NCI-H345 treated with DMSO at 0.1 percent for 48 hours (cell line): ENCODE measurements at regions not wholly inside any gene's neighbourhood (a gene's known extent, or its start where the extent isn't known, plus 50 kb on each side); places are given as distances from the start of the nearest gene placed in this dataset.
"Not testable (repeated sequence)": the region's sequence is repeated elsewhere in the genome, so short reads cannot be mapped to it uniquely, and the experiment has no call there.

Experiments used
- DNase-seq: peaks from one replicate; lab custom pipeline; 2025; ENCODE audit not compliant: unreplicated experiment; lab: John Stamatoyannopoulos, UW

- not testable (repeated sequence) for DNase-seq
These were observed 830.3 kb upstream of the ADGRB3 start for GRCh38 chr6:67804808-67805207.

- no peak for DNase-seq
These were observed 832.3 kb upstream of the ADGRB3 start for GRCh38 chr6:67802771-67803170.

- no peak for DNase-seq
These were observed 842.1 kb upstream of the ADGRB3 start for GRCh38 chr6:67792996-67793395.

GRCh38 chr6:67790569-67790968 is 844.5 kb upstream of the ADGRB3 start:
- DNase-seq, result no peak

GRCh38 chr6:67787119-67787518 is 848.0 kb upstream of the ADGRB3 start:
- not testable (repeated sequence) for DNase-seq

GRCh38 chr6:67779876-67780275 is 855.2 kb upstream of the ADGRB3 start:
- no peak for DNase-seq

- no peak for DNase-seq
These were observed 859.7 kb upstream of the ADGRB3 start for GRCh38 chr6:67775333-67775732.

GRCh38 chr6:67768972-67769371 is 866.1 kb upstream of the ADGRB3 start:
- no peak for DNase-seq

- not testable (repeated sequence) for DNase-seq
These were observed 867.8 kb upstream of the ADGRB3 start for GRCh38 chr6:67767046-67767822.

GRCh38 chr6:67766057-67766456 is 869.0 kb upstream of the ADGRB3 start:
- no peak for DNase-seq

- DNase-seq, result no peak
These were observed 876.1 kb upstream of the ADGRB3 start for GRCh38 chr6:67759001-67759400.

GRCh38 chr6:67757465-67758033 is 877.5 kb upstream of the ADGRB3 start:
- no peak for DNase-seq

GRCh38 chr6:67748521-67748920 is 886.6 kb upstream of the ADGRB3 start:
- no peak for DNase-seq

- DNase-seq, result no peak
These were observed 898.3 kb upstream of the ADGRB3 start for GRCh38 chr6:67736816-67737215.

- DNase-seq, result no peak
These were observed 898.9 kb upstream of the ADGRB3 start for GRCh38 chr6:67736161-67736560.

- no peak for DNase-seq
These were observed 899.5 kb upstream of the ADGRB3 start for GRCh38 chr6:67735623-67736022.

GRCh38 chr6:67722861-67723261 is 912.2 kb upstream of the ADGRB3 start:
- no peak for DNase-seq

GRCh38 chr6:67717281-67717680 is 917.8 kb upstream of the ADGRB3 start:
- no peak for DNase-seq

GRCh38 chr6:67706388-67706787 is 928.7 kb upstream of the ADGRB3 start:
- DNase-seq, result no peak

GRCh38 chr6:67698534-67698933 is 936.5 kb upstream of the ADGRB3 start:
- DNase-seq, result no peak

GRCh38 chr6:67694127-67694526 is 941.0 kb upstream of the ADGRB3 start:
- no peak for DNase-seq

GRCh38 chr6:67689329-67689728 is 945.8 kb upstream of the ADGRB3 start:
- DNase-seq, result no peak

GRCh38 chr6:67687396-67687795 is 947.7 kb upstream of the ADGRB3 start:
- no peak for DNase-seq
